T-helper 2 cell treated with Interferon-gamma antibody and Interleukin-4, amounts not matched to agents 5 μg/mL and 100 μg/mL, for 36 hours (primary cell): ENCODE measurements at regions not wholly inside any gene's neighbourhood (a gene's known extent, or its start where the extent isn't known, plus 50 kb on each side); places are given as distances from the start of the nearest gene placed in this dataset.

Experiments used
- DNase-seq: peaks from one replicate; pipeline ENCODE4 v3.0.0; 2021; ENCODE audit warnings: low spot score
- H3K27ac Mint-ChIP-seq: one replicate; pipeline ENCODE4 v1.8.0; 2021; ENCODE audit warnings: mild to moderate bottlenecking, mixed read lengths
- H3K27me3 Mint-ChIP-seq: one replicate; pipeline ENCODE4 v1.8.0; 2021; ENCODE audit warnings: low read depth, mixed read lengths
- H3K36me3 Mint-ChIP-seq: one replicate; pipeline ENCODE4 v1.8.0; 2021; ENCODE audit warnings: low read depth, mixed read lengths
- H3K4me1 Mint-ChIP-seq: one replicate; pipeline ENCODE4 v1.8.0; 2021; ENCODE audit warnings: low read depth, mixed read lengths
- H3K4me3 Mint-ChIP-seq: one replicate; pipeline ENCODE4 v1.8.0; 2022; ENCODE audit warnings: mild to moderate bottlenecking, moderate library complexity, mixed read lengths
- H3K9me3 Mint-ChIP-seq: one replicate; pipeline ENCODE4 v1.8.0; 2021; ENCODE audit warnings: mixed read lengths

- Mint-ChIP-seq H3K4me1 (no peaks in the 10 kb centered on the region), H3K9me3 (no peaks in the 10 kb centered on the region), H3K27me3 (peaks cover 17% of the 10 kb centered on the region), H3K27ac (no peak overlapping the region), H3K4me3 (no peak overlapping the region), H3K36me3 (no peaks in the 10 kb centered on the region)
- DNase-seq, result no peak
Measured at GRCh38 chr4:104905065-104905464, 241.6 kb upstream of the TET2 start.

GRCh38 chr4:104905546-104905945 lies 241.1 kb upstream of the TET2 start:
- Mint-ChIP-seq H3K27me3 (peaks cover 17% of the 10 kb centered on the region), H3K4me1 (no peaks in the 10 kb centered on the region), H3K27ac (no peak overlapping the region), H3K9me3 (no peaks in the 10 kb centered on the region), H3K4me3 (no peak overlapping the region), H3K36me3 (no peaks in the 10 kb centered on the region)
- no peak for DNase-seq

- Mint-ChIP-seq H3K27ac (no peak overlapping the region), H3K27me3 (peaks cover 19% of the 10 kb centered on the region), H3K9me3 (no peaks in the 10 kb centered on the region), H3K4me3 (no peak overlapping the region), H3K4me1 (no peaks in the 10 kb centered on the region), H3K36me3 (no peaks in the 10 kb centered on the region)
- no peak for DNase-seq
Measured at GRCh38 chr4:104906276-104906675, 240.4 kb upstream of the TET2 start.

GRCh38 chr4:104907074-104907649 lies 239.5 kb upstream of the TET2 start:
- Mint-ChIP-seq H3K36me3 (no peaks in the 10 kb centered on the region), H3K27ac (no peak overlapping the region), H3K9me3 (no peaks in the 10 kb centered on the region), H3K27me3 (peaks cover 25% of the 10 kb centered on the region), H3K4me3 (no peak overlapping the region), H3K4me1 (no peaks in the 10 kb centered on the region)
- DNase-seq, result no peak

- H3K4me1 Mint-ChIP-seq, result no peaks in the 10 kb centered on the region
- no peaks in the 10 kb centered on the region for H3K36me3 Mint-ChIP-seq
- peaks cover 27% of the 10 kb centered on the region for H3K27me3 Mint-ChIP-seq
- H3K27ac Mint-ChIP-seq, result no peak overlapping the region
- H3K9me3 Mint-ChIP-seq, result no peaks in the 10 kb centered on the region
- no peak overlapping the region for H3K4me3 Mint-ChIP-seq
- no peak for DNase-seq
Measured at GRCh38 chr4:104907991-104908390, 238.7 kb upstream of the TET2 start.

GRCh38 chr4:104909376-104909775 lies 237.3 kb upstream of the TET2 start:
- Mint-ChIP-seq H3K4me1 (no peaks in the 10 kb centered on the region), H3K27me3 (peaks cover 27% of the 10 kb centered on the region), H3K36me3 (no peaks in the 10 kb centered on the region)

GRCh38 chr4:104912518-104912917 lies 234.2 kb upstream of the TET2 start:
- H3K4me1 Mint-ChIP-seq, result no peaks in the 10 kb centered on the region
- no peaks in the 10 kb centered on the region for H3K36me3 Mint-ChIP-seq
- H3K27ac Mint-ChIP-seq, result no peak overlapping the region
- H3K9me3 Mint-ChIP-seq, result no peaks in the 10 kb centered on the region
- DNase-seq, result no peak
- no peak overlapping the region for H3K4me3 Mint-ChIP-seq
- H3K27me3 Mint-ChIP-seq, result peaks cover 14% of the 10 kb centered on the region

More at GRCh38 chr4:104909376-104909775, 237.3 kb upstream of the TET2 start:
- Mint-ChIP-seq H3K27ac (no peak overlapping the region), H3K9me3 (no peaks in the 10 kb centered on the region), H3K4me3 (no peak overlapping the region)
- no peak for DNase-seq

GRCh38 chr4:104915373-104915772 lies 231.3 kb upstream of the TET2 start:
- Mint-ChIP-seq H3K4me1 (no peaks in the 10 kb centered on the region), H3K9me3 (no peaks in the 10 kb centered on the region), H3K4me3 (no peak overlapping the region), H3K36me3 (no peaks in the 10 kb centered on the region), H3K27me3 (peaks cover 15% of the 10 kb centered on the region), H3K27ac (no peak overlapping the region)
- no peak for DNase-seq

- Mint-ChIP-seq H3K4me1 (no peaks in the 10 kb centered on the region), H3K36me3 (no peaks in the 10 kb centered on the region), H3K27me3 (peaks cover 15% of the 10 kb centered on the region), H3K27ac (no peak overlapping the region), H3K9me3 (no peaks in the 10 kb centered on the region), H3K4me3 (no peak overlapping the region)
- DNase-seq, result no peak
Measured at GRCh38 chr4:104915864-104916263, 230.8 kb upstream of the TET2 start.

- Mint-ChIP-seq H3K27ac (no peak overlapping the region), H3K4me3 (no peak overlapping the region), H3K27me3 (peaks cover 14% of the 10 kb centered on the region), H3K9me3 (no peaks in the 10 kb centered on the region), H3K36me3 (no peaks in the 10 kb centered on the region), H3K4me1 (no peaks in the 10 kb centered on the region)
- DNase-seq, result no peak
Measured at GRCh38 chr4:104919406-104919805, 227.3 kb upstream of the TET2 start.

GRCh38 chr4:104930298-104930697 lies 216.4 kb upstream of the TET2 start:
- Mint-ChIP-seq H3K27me3 (peaks cover 18% of the 10 kb centered on the region), H3K9me3 (peaks cover 24% of the 10 kb centered on the region), H3K4me1 (peaks cover 33% of the 10 kb centered on the region), H3K27ac (no peak overlapping the region), H3K4me3 (peak overlapping the region; percentile 53), H3K36me3 (peaks cover 18% of the 10 kb centered on the region)
- DNase-seq, result no peak

GRCh38 chr4:104930745-104931736 lies 215.6 kb upstream of the TET2 start:
- peaks cover 18% of the 10 kb centered on the region for H3K36me3 Mint-ChIP-seq
- H3K27ac Mint-ChIP-seq, result peak overlapping the region; percentile 38
- H3K27me3 Mint-ChIP-seq, result peaks cover 17% of the 10 kb centered on the region
- H3K9me3 Mint-ChIP-seq, result peaks cover 24% of the 10 kb centered on the region
- H3K4me1 Mint-ChIP-seq, result peaks cover 33% of the 10 kb centered on the region
- peak; percentile 10 for DNase-seq
- H3K4me3 Mint-ChIP-seq, result peak overlapping the region; percentile 53

- DNase-seq, result no peak
- Mint-ChIP-seq H3K4me1 (peaks cover 12% of the 10 kb centered on the region), H3K27me3 (peaks cover 4% of the 10 kb centered on the region), H3K9me3 (peaks cover 14% of the 10 kb centered on the region), H3K27ac (no peak overlapping the region), H3K36me3 (peaks cover 4% of the 10 kb centered on the region), H3K4me3 (no peak overlapping the region)
Measured at GRCh38 chr4:104938624-104939023, 208.1 kb upstream of the TET2 start.

- no peak overlapping the region for H3K4me3 Mint-ChIP-seq
- no peaks in the 10 kb centered on the region for H3K36me3 Mint-ChIP-seq
- H3K9me3 Mint-ChIP-seq, result no peaks in the 10 kb centered on the region
- peaks cover 3% of the 10 kb centered on the region for H3K27me3 Mint-ChIP-seq
- DNase-seq, result no peak
- no peak overlapping the region for H3K27ac Mint-ChIP-seq
- H3K4me1 Mint-ChIP-seq, result peaks cover 10% of the 10 kb centered on the region
Measured at GRCh38 chr4:104940927-104941326, 205.7 kb upstream of the TET2 start.
